IMR-90 (cell line): ENCODE measurements at regions not wholly inside any gene's neighbourhood (a gene's known extent, or its start where the extent isn't known, plus 50 kb on each side); places are given as distances from the start of the nearest gene placed in this dataset.

Experiments used
- ATAC-seq: fragments of 200-7000 bp; cut with Tn5 transposase; 2 replicates; pipeline ENCODE4 v1.9.1; 2020; ENCODE audit warnings: low read depth, mild to moderate bottlenecking, moderate library complexity
- BruUV-seq: library from RNA; stranded (reverse); fragments of 400-500 nt; replicated peaks from 2 replicates; lab custom pipeline; 2021; lab: Mats Ljungman, UMichigan
- CTCF ChIA-PET: fragments of 300-600 bp; formaldehyde crosslinking; extraction: SDS; loops from one replicate; lab custom pipeline; 2021; ENCODE audit warnings: antibody characterized with exemption; lab: Yijun Ruan, JAX
- POLR2A ChIA-PET: fragments of 300-600 bp; sonication (Branson Sonifier 250); formaldehyde crosslinking; loops from one replicate; lab custom pipeline; 2022; ENCODE audit warnings: antibody characterized with exemption; ENCODE audit not compliant: unreplicated experiment; lab: Charles Lee
- DNase-seq: peaks from one replicate; pipeline ENCODE4 v3.0.0; 2013
- H2AFZ ChIP-seq: replicated peaks from 2 replicates; pipeline ENCODE3; 2013; ENCODE audit warnings: low read length, mild to moderate bottlenecking; ENCODE audit not compliant: poor library complexity
- H2AK5ac ChIP-seq: 2 replicates; pipeline ENCODE4 v1.6.1; 2013; ENCODE audit warnings: low read depth, low read length, inconsistent platforms
- H2AK9ac ChIP-seq: replicated peaks from 2 replicates; pipeline ENCODE3; 2013; ENCODE audit warnings: mild to moderate bottlenecking, low read depth, low read length, moderate library complexity; ENCODE audit not compliant: poor library complexity
- H2BK120ac ChIP-seq: 2 replicates; pipeline ENCODE4 v1.6.1; 2013; ENCODE audit warnings: low read depth, low read length, inconsistent platforms
- H2BK15ac ChIP-seq: 3 replicates; pipeline ENCODE4 v1.6.1; 2013; ENCODE audit warnings: low read depth, low read length, inconsistent platforms
- H2BK20ac ChIP-seq: 2 replicates; pipeline ENCODE4 v1.6.1; 2013; ENCODE audit warnings: low read depth, mild to moderate bottlenecking, inconsistent platforms, low read length, moderate library complexity
- H2BK5ac ChIP-seq: 2 replicates; pipeline ENCODE4 v1.6.1; 2013; ENCODE audit warnings: mild to moderate bottlenecking, low read depth, low read length, inconsistent platforms; ENCODE audit not compliant: poor library complexity, severe bottlenecking
- H3K14ac ChIP-seq: replicated peaks from 2 replicates; pipeline ENCODE4 v1.6.1; 2013; ENCODE audit warnings: low read depth, low read length, inconsistent platforms
- H3K18ac ChIP-seq: 2 replicates; pipeline ENCODE4 v1.6.1; 2013; ENCODE audit warnings: low read depth, low read length, control low read depth
- H3K23ac ChIP-seq: 2 replicates; pipeline ENCODE4 v1.6.1; 2013; ENCODE audit warnings: low read depth, low read length, inconsistent platforms
- H3K27ac ChIP-seq: 2 replicates; pipeline ENCODE4 v1.5.1; 2013; ENCODE audit warnings: mild to moderate bottlenecking, control low read depth, low read length; ENCODE audit not compliant: insufficient read depth
- H3K27me3 ChIP-seq: 2 replicates; pipeline ENCODE4 v1.6.1; 2013; ENCODE audit warnings: low read length; ENCODE audit not compliant: control insufficient read depth, insufficient read depth
- H3K36me3 ChIP-seq: 2 replicates; pipeline ENCODE4 v1.6.1; 2013; ENCODE audit warnings: low read length, mixed read lengths; ENCODE audit not compliant: control insufficient read depth, insufficient read depth
- H3K4ac ChIP-seq: 2 replicates; pipeline ENCODE4 v1.6.1; 2013; ENCODE audit warnings: low read depth, low read length, inconsistent platforms
- H3K4me1 ChIP-seq: 2 replicates; pipeline ENCODE4 v1.6.1; 2013; ENCODE audit warnings: low read length, mixed read lengths; ENCODE audit not compliant: control insufficient read depth, insufficient read depth
- H3K4me2 ChIP-seq: 2 replicates; pipeline ENCODE4 v1.6.1; 2013; ENCODE audit warnings: low read depth, mild to moderate bottlenecking, control low read depth, low read length, moderate library complexity
- H3K4me3 ChIP-seq: 2 replicates; pipeline ENCODE4 v1.5.1; 2013; ENCODE audit warnings: low read depth, mild to moderate bottlenecking, control low read depth, low read length, moderate library complexity; ENCODE audit not compliant: insufficient read depth
- H3K56ac ChIP-seq: 2 replicates; pipeline ENCODE4 v1.6.1; 2013; ENCODE audit warnings: low read length, inconsistent platforms; ENCODE audit not compliant: insufficient read depth; ENCODE audit errors: extremely low read depth
- H3K79me1 ChIP-seq, 2 experiments: 2 replicates each; pipeline ENCODE4 v1.6.1; 2013; ENCODE audit warnings: low read length in 2 of 2, inconsistent platforms in 1 of 2, low read depth in 1 of 2
- H3K9ac ChIP-seq: 2 replicates; pipeline ENCODE4 v1.6.1; 2013; ENCODE audit warnings: low read depth, low read length, control low read depth
- H3K9me1 ChIP-seq: 2 replicates; pipeline ENCODE4 v1.6.1; 2013; ENCODE audit warnings: low read length, inconsistent platforms; ENCODE audit not compliant: insufficient read depth
- H3K9me3 ChIP-seq: 2 replicates; pipeline ENCODE4 v1.6.1; 2013; ENCODE audit warnings: low read length; ENCODE audit not compliant: control insufficient read depth, insufficient read depth
- H4K20me1 ChIP-seq: 2 replicates; pipeline ENCODE4 v1.6.1; 2013; ENCODE audit warnings: low read length, inconsistent platforms; ENCODE audit not compliant: insufficient read depth
- H4K5ac ChIP-seq: 2 replicates; pipeline ENCODE4 v1.6.1; 2013; ENCODE audit warnings: mild to moderate bottlenecking, low read depth, low read length, control low read depth
- H4K8ac ChIP-seq, 2 experiments: 2 replicates each; pipeline ENCODE4 v1.6.1; 2013; ENCODE audit warnings: low read depth in 2 of 2, low read length in 2 of 2, control low read depth in 1 of 2, inconsistent platforms in 1 of 2
- H4K91ac ChIP-seq: 2 replicates; pipeline ENCODE4 v1.6.1; 2013; ENCODE audit warnings: low read depth, low read length, inconsistent platforms; ENCODE audit not compliant: insufficient read depth
- CEBPB ChIP-seq: IDR thresholded peaks from 2 replicates; pipeline ENCODE4 v1.6.1; 2012; ENCODE audit warnings: low read depth, low read length, improper control_type of control experiment
- CHD1 ChIP-seq: IDR thresholded peaks from 2 replicates; pipeline ENCODE4 v1.6.1; 2012; ENCODE audit warnings: low read depth, low read length, improper control_type of control experiment
- CTCF ChIP-seq: conservative IDR thresholded peaks from 2 replicates; pipeline ENCODE4 v1.5.1; 2012; ENCODE audit warnings: mild to moderate bottlenecking, low read depth, low read length, improper control_type of control experiment
- FOS ChIP-seq: fragments of 150-350 bp; IDR thresholded peaks from 2 replicates; pipeline ENCODE4 v1.6.1; 2016; ENCODE audit warnings: low read depth, low read length
- RAD21 ChIP-seq: IDR thresholded peaks from 2 replicates; pipeline ENCODE4 v1.6.1; 2012; ENCODE audit warnings: low read length, improper control_type of control experiment
- RCOR1 ChIP-seq: IDR thresholded peaks from 2 replicates; pipeline ENCODE4 v1.6.1; 2012; ENCODE audit warnings: mild to moderate bottlenecking, low read length, improper control_type of control experiment; ENCODE audit not compliant: insufficient replicate concordance
- RFX5 ChIP-seq: IDR thresholded peaks from 2 replicates; pipeline ENCODE4 v1.8.0; 2012; ENCODE audit warnings: low read depth, mild to moderate bottlenecking, low read length, moderate library complexity
- SMC3 ChIP-seq: fragments of 150-350 bp; IDR thresholded peaks from 2 replicates; pipeline ENCODE4 v1.6.1; 2016; ENCODE audit warnings: low read depth, mild to moderate bottlenecking, antibody characterized with exemption, low read length, moderate library complexity
- WGBS, 2 experiments: methylation state at CpG; one replicate each; pipeline versions ENCODE4 v1.1.5 to v1.1.7; 2013; ENCODE audit warnings: missing lambda C conversion rate in 2 of 2; ENCODE audit not compliant: insufficient read length in 1 of 2; ENCODE audit errors: extremely low coverage in 2 of 2; 5-methylcytosine and 5-hydroxymethylcytosine counted together
- dilution Hi-C: fragments of 300-500 bp; cut with HindIII; formaldehyde crosslinking; loops from one replicate; pipeline ENCODE4 v1.14.3; 2018; ENCODE audit warnings: low sequenced_read_pairs; ENCODE audit not compliant: unreplicated experiment
- in situ Hi-C: fragments of 300-500 bp; cut with MboI; formaldehyde crosslinking; loops from 3 replicates; pipeline ENCODE4 v1.14.3; 2019; ENCODE audit warnings: low sequenced_read_pairs, inconsistent platforms, mixed read lengths
- intact Hi-C: fragments of 100-400 bp; cut with micrococcal nuclease; formaldehyde crosslinking; loops from 2 replicates; pipeline ENCODE4 v1.10.0; 2022
- TF ChIP-seq, protein P1 (sequence below): fragments of 150-350 bp; IDR thresholded peaks from 2 replicates; pipeline ENCODE4 v1.6.1; 2017; ENCODE audit warnings: mild to moderate bottlenecking, antibody characterized with exemption, low read length, low read depth

DNA sequence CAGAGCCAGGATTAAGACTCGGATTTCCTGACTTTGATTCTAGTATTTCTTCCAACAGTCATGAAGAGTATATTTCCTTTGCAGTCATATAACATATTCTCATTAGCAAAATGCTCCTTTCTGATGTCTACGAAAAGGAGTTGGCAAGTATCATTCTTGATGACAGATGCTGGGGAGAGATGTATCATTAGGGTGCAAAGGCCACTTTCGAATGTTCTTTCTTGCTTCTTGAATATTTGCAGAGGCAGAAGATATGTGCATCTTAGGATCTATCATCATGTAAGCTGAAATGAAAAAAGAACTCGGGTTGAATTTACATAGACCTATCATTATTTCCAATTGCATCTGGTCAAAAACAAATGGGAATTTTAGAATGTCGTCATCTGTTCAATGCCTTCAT is 294.4 kb downstream of the BAMBI start:
- no peak overlapping the region for H4K91ac ChIP-seq
- intact Hi-C loops = no loop called here
- no peak overlapping the region for H3K18ac ChIP-seq
- H3K9me1 ChIP-seq = no peaks in the 10 kb centered on the region; the same call in 1 of the 2 replicates
- no peak overlapping the region for H3K27ac ChIP-seq
- in situ Hi-C loops = no loop called here
- no peak overlapping the region for H3K4me3 ChIP-seq
- no TSS peak for BruUV-seq
- no peak overlapping the region for H3K14ac ChIP-seq
- TF ChIP-seq SMC3 (no peak), CHD1 (no peak), RCOR1 (no peak), RFX5 (no peak), FOS (no peak), CEBPB (no peak), CTCF (no peak), RAD21 (no peak)
- TF ChIP-seq, protein P1, sequence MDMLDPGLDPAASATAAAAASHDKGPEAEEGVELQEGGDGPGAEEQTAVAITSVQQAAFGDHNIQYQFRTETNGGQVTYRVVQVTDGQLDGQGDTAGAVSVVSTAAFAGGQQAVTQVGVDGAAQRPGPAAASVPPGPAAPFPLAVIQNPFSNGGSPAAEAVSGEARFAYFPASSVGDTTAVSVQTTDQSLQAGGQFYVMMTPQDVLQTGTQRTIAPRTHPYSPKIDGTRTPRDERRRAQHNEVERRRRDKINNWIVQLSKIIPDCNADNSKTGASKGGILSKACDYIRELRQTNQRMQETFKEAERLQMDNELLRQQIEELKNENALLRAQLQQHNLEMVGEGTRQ = no peak
- no peak overlapping the region for H2AK5ac ChIP-seq
- no peak overlapping the region for H4K8ac ChIP-seq
- CTCF ChIA-PET = interaction anchor here (0.6 kb wide), 1 partner anchor 21 kb away, joined by 4 read pairs; no protein-coding TSS in a partner anchor
- H2BK5ac ChIP-seq = no peak overlapping the region
- H3K56ac ChIP-seq = no peak overlapping the region
- no peak overlapping the region for H3K9ac ChIP-seq
- H3K4ac ChIP-seq = no peak overlapping the region
- H2AFZ ChIP-seq = no peak overlapping the region
- no peak overlapping the region for H2BK15ac ChIP-seq
- WGBS, 2 experiments = 70% methylated on average over 2 of the region's 5 CpGs; no CpG with 5 or more reads in 1 of the 2 experiments
- no peaks in the 10 kb centered on the region for H3K79me1 ChIP-seq
- no peak overlapping the region for H2BK20ac ChIP-seq
- H4K20me1 ChIP-seq = no peaks in the 10 kb centered on the region
- no peaks in the 10 kb centered on the region for H3K9me3 ChIP-seq
- no peaks in the 10 kb centered on the region for H3K36me3 ChIP-seq
- DNase-seq (no peak), ATAC-seq (no peak)
- H2AK9ac ChIP-seq = no peak overlapping the region
- dilution Hi-C loops = no loop called here
- H2BK120ac ChIP-seq = no peak overlapping the region
- H3K27me3 ChIP-seq = 0 out of 2 replicates have a peak, but pooled peaks cover 3% of the 10 kb centered on the region
- peaks cover 2% of the 10 kb centered on the region for H3K4me1 ChIP-seq
- H4K5ac ChIP-seq = no peak overlapping the region
- no peak overlapping the region for H3K23ac ChIP-seq
- POLR2A ChIA-PET = no interaction called here
- H3K4me2 ChIP-seq = no peak overlapping the region
